GM19397 (cell line): ENCODE measurements at regions not wholly inside any gene's neighbourhood (a gene's known extent, or its start where the extent isn't known, plus 50 kb on each side); places are given as distances from the start of the nearest gene placed in this dataset.

Experiments used
- ATAC-seq: cut with Tn5 transposase; IDR thresholded peaks from one replicate; pipeline ENCODE4 v1.9.1; 2021; ENCODE audit warnings: mild to moderate bottlenecking, moderate library complexity; ENCODE audit not compliant: unreplicated experiment

DNA sequence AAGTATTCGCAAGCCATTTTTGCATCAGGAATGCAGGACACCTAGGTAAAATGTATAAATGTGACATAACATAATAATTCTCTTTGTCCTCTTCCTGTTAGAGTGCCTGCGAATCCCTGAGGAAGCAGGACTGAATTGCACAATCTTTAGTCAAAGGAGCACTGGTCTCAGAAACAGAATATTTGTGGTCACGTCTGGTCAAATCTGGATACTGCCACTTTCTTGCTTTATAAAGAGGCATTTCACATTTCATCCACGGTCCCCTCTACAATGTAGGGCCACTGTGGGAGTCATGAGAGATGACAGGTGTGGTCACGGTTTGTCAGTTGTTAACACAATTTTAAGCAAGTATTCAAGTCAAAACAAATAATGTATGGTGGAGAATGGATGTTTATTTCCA lies 564.0 kb downstream of the IRX1 start:
- ATAC-seq: no peak

DNA sequence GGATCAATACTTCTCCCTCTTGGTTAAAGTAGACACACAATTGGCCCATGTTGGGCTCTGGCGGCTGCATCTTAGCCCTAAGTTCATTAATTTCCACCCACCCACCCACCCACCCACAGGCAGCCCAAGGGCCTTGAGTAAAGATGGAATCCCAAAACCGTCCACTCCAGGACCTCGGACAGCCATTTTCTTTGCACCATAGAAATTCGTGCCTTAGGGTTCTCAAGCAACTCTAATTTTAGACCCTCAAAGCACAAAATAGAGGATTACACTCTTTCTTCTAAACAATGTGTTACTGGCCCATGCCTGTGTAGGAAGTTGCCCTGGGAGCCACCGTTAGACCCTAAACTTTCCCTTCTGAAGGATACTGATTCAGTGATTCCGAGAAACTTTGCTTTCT lies 568.5 kb downstream of the IRX1 start:
- no peak for ATAC-seq

DNA sequence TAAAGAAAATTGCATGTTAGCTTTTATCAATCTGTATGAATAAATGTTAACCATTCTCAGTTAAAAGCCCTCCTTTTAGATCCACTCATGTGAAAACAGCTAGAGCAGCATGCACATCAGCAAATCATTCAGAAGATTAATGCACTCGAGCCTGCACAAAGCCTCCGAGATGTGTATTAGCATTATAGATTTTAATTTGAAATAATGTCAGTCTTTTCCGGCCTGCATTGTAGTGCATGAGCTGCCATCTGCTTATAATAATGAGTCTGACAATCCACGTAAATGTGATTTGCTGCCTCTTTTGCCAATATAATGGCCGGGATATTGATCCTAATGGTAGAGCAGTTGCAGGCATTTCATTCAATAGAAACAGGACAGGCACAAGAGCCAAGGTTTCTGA lies 585.1 kb downstream of the IRX1 start:
- no peak for ATAC-seq

DNA sequence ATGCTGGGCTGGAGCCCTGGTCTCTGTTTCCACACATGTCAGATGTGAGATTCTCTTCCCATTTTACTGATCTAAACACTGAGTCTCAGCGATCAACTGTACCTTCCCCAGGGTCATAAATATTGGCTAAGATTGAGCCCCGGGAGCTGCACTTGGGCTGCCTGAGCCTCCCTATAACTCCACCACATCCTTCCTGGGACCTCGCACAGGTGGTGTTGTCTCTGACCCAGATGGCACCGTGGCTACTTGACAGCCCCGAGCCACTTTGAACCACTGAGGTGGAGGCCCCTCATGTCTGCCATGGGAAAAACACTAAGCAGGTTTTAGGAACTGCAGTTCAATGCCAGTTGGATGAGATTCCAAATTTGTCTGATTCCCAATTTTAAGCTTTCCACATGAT lies 586.5 kb downstream of the IRX1 start:
- no peak for ATAC-seq

DNA sequence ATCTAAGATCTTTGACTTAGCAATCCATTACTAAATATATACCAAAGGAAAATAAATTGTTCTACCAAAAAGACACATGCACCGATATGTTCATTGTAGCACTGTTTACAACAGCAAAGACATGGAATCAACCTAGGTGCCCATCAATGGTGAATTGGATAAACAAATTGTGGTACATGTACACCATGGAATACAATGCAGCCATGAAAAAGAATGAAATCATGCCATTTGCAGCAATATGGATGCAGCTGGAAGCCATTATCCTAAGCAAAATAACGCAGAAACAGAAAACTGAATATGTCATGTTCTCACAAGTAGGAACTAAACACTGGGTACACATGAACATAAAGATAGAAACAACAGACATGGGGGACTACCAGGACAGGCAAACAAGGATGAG lies 589.5 kb downstream of the IRX1 start:
- ATAC-seq: no peak

DNA sequence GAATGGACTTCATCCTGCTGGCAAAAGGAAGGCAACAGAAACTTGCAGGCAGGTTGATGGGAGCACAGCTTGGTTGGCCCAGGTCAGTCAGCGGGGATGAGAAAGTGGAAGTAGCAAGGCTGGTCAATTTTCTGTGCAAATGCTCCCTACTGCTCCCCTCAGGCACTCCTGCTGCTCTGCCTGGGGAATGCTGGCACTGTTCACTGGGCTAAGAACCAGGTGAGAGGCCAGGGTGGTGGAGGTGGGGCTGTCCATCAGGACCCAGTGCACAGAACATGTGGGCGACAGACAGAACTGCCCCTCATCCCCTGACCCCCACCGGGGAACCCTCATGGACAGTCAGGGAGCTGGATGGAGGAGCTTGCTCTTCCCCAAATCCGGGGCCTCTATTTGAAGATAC lies 593.1 kb downstream of the IRX1 start:
- ATAC-seq: no peak

DNA sequence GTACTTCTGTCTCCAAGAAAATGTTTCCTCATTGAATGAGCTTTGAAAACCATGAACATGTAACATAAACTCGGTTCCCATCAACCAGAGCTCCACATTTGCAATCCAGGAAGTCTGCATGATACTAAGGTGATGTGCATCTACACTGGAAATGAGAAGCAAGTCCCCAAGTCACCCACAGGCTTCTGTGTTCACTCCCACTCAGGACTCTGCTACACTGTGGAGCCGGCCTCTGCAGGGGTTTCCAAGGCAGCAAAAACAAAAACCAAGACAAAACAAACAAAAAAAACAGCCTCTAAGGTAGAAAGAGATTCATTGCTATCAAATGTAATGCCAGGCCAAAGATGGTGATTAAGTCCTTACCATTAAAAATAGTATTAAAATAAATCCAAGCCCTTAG lies 593.7 kb downstream of the IRX1 start:
- no peak for ATAC-seq

DNA sequence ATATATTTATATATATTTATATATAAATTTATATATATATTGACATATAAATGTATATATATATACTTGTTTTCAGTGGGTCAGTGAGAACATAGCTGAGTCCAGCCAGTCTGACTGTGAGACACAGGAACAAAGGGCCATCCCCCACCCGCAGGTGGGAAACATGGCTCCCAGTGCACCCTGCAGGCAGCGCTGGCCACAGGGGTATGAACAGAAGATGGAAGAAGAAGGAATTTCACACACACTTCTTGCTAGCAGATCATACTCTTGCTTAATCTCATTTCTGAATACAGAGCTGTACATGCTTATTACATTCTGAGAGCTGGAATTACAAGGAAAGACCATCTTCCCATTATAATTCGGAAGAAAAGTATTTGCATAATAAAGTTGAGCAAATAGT lies 595.4 kb downstream of the IRX1 start:
- no peak for ATAC-seq

DNA sequence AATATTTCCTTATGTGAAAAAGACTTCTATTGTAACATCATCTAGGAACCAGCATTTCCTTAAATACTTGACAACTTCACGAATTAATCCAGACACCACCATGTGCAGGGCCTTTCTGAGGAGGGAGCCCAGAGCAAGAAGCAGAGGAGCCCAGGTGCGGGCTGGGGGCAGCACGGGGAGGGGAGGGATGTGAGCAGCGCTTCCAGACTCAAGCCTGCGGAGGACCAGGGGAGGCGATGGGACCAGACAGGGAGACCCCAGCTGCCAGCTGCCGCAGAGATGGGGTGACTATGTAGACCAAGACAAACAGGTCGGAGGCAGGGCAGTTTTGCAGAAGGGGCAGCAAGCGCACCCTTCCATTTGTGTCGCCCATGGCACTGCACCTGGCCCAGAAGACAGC lies 596.1 kb downstream of the IRX1 start:
- no peak for ATAC-seq

DNA sequence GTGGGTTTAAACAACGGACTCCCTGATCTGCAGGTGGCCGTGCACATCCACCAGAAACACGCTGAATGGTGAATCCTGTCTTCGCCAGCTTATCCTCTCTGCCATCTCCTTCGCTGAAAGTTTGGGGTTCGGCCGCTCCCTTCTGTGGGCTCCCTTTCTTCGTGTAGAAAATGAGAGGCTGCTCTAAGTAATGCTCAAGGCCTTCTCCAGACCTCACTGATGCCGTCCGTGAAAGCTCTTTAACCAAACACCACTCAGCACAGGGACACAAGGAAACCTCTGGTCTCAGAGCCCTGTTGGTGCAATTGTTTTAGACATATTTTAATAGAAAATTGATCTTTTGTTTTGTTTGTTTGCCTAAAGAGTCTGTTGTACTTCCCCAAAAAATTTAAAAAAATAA lies 596.5 kb downstream of the IRX1 start:
- no peak for ATAC-seq

DNA sequence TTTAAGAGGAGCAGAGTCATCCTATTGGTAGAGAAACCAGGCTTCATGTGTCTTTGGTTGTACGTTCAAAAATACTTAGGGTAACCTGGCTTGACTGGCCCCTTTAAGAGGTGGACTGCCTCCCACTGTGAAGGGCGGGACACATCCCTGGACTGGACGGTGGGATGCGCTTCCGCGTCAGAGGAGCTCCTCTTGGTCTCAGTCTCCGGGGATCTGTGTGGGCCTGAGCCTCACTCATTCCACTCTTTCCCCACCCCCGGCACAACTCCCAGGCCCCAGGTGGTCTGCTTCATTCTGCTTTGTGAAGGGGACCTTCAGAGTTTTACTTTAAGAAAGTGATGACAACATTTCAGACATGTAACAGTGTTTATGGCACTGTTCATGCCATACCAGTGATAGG lies 601.1 kb downstream of the IRX1 start:
- no peak for ATAC-seq

DNA sequence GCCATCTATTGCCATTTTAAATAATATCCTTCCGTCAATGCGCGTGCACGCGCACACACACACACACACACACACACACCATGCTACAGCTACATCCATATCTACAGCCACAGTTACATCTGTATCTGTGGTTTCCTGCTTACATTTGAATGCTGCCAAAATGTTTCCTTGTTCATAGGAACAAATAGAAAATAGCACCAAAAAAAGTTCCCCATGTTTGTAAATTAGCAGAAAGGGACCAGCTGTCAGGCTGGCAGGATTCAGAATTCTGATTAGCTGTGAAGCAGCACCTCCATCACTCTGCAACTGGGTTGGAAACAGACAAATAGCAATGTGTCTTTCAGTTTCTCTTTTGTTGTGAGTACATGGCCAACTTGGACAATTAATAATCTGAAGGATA lies 601.5 kb downstream of the IRX1 start:
- no peak for ATAC-seq

DNA sequence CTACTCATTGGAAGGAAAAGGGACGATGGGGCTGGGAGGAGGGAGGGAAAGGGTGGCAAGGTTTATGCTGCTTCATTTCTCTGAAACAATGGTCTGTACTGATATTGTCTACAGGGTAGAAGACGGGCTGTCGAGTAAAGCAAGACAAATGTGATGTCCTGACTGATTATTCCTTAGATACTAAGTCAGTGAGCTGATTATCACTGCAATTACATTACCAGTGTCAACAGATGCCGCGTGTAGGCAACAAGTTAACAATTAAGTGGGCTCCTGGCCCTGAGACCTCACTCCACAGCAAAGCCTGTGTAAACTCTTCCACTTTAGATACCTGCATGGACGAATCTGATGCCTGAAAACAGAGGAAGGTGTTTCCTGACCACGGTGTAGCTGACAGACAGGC lies 602.8 kb downstream of the IRX1 start:
- ATAC-seq: no peak

DNA sequence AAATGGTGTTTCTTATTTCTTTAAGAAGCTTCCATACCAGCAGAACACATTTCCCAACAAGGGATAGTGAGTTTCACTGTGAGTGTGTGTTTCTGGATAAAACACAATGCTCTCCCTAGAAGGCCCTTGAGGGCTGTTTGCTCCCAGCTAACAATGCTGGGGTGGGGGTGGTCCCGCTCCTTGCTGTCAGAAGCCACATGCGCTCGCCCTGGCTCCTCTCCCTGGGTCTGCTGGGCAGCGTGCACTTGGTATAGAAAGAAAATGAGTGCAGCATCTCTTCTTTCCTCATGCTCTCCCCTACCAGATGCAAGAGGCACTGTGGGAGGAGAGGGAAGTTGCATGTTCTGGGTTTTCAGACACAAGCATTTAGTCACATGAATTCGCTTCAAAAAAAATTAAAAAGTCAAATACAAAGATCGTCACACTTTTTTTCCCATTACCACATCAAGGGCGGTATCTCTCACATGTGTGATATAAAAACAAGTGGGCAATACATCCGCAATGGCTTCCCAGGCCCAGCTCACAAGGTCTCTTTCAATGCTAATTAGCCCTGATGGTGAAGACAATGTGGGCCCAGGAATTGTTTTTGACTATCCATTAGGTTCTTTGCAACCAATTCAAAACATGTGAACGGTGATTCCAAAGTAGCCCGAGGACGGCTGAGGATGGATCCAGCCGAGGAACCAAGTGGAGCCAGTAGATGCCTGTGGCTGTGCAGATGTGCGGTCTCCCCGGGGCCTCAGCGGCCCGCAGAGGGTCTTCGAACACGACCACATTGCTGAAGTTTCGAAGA lies 603.6 kb downstream of the IRX1 start:
- no peak for ATAC-seq

DNA sequence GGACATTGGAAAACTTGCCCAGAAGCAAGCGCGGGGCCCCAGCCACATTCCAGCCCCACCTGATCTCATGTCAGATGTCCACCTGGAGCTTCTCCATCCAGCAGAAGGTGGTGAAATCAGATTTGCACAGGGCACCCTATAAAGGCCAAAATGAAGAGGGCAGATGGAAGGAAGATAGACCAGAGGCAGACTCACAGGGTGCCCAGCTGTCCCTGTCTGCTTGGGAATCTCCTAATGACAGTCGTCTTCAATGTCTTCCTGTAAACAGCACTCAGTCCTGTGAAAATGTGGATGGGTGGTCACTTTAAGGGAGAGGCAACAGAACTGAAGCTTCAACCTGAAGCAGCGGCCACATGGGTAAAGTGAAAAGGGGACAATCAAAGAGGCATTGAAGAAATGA lies 607.5 kb downstream of the IRX1 start:
- no peak for ATAC-seq

DNA sequence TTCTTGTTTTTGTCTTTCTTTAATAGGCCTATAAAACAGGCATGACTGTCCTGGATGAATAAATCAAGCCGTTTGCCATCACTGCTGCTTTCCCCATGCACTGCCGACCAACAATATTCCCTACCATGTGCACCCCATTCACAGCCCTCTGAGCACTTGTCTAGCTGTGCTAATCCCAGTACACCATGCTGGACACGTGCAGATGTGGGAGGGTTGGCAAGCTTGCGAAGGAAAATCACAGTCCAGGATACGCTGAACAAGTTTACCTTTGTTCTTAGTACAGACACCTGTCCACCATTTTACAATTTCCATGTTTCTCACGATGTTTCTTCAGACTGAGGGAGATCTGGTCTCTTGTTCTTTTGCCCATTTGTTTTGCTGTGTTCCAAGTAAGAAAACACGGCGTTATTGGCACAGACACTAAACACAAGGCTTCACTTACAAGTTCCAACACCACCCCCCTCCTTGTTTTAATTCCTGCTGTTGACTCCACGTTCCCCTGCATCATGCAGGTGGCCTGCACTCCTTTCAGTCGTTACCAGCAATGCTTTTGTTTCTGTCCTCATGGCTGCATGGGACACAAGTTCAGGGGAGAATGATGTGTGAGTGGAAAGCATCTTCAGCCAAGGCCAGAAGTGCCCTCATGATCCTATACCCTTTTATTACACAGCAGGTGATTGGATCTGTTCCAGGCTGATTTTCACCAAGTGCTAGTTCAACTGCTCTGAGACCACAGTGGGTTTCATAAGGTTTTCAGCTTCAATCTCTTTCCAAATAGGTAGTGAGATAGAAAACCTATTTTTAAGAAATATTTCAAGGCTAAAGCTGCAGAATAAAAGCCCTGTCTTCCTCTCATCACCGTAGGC lies 608.9 kb downstream of the IRX1 start:
- ATAC-seq: no peak

DNA sequence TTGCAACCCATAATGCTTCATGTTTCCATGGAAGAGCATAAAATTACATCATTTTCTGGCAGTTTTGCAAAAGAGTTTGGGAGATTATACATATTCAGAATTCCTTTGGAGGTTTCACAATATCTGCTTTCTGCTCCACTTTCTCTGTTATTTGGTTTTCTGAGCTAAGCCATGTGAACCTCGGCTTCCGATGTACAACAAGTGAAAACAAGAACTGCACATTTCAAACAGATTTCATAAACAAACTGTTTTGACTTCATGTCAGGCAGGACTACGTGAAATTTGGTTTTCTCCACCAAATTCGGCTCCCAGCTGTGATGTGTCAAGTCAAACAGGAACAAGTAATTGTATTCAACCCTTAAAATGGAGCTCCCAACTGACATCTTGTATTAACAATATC lies 609.8 kb downstream of the IRX1 start:
- ATAC-seq: no peak

DNA sequence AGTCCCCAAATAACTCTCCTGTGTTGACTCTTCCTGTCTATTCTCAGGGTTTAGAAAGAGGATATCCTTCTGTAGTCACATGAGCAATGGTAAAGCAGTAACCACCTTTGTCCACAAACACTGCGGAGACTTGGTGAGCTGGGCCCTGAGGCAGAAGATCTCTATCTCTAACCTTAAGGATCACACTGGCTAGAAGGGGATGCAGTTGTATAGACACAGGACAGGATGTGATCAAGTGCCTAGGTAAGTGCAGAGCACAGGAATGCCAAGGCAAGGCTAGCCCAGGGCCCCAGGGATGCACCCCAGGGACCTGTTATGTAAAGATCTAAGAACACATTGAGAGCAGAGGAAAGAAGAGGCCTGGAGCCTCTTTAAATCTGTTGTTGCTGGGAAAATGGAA lies 610.5 kb downstream of the IRX1 start:
- no peak for ATAC-seq

DNA sequence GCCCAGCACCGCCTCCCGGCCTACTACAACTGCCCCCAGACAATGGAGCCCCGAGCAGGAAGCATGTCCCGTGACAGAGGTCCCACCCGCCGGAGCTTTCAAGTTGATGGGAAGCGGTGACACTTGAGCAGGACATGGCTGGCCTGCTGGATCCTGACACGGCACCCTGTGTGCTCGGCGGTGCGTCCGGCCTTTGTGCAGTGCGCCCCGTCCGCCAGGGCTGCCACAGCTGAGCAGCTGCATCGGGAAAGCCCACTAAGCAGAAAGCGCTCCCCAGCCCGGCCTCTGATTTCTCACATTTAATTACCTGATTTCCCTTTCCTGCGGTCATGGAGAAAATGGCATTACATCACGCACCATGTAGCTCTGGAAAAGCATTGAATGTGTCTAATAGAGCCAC lies 611.9 kb downstream of the IRX1 start:
- ATAC-seq: no peak

DNA sequence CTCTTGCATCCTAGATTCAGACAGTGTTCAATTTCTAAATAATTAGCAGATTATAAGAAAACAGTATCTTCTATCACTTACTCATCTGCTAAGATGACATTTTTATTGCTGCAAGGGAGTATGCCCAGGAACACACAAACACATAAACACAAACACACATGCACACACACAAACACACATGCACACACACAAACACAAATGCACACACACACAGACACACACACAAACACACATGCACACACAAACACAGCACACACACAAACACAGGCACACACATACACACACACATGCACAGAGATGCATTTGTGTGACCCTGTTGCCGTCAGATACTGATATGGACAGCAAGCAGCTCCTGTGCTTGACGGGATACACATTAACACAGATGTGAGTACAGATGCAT lies 612.9 kb downstream of the IRX1 start:
- ATAC-seq: no peak

DNA sequence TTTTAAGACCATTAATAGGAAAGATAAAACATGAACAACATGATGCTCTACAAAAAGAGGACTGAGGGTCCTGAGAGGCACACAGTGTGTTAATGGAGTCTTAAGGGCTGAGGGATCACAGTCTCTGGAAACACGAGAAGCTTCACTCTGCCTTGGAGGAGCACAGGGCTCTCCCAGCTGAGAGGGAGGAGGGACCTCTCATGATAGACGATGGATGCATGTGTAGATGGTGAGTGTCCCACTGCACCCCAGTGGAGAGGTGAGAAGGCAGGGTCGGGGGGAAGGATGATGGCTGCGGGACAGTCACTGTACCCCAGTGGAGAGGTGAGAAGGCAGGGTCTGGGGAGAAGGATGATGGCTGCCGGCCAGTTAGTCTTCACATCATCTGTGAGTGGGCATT lies 613.4 kb downstream of the IRX1 start:
- no peak for ATAC-seq

DNA sequence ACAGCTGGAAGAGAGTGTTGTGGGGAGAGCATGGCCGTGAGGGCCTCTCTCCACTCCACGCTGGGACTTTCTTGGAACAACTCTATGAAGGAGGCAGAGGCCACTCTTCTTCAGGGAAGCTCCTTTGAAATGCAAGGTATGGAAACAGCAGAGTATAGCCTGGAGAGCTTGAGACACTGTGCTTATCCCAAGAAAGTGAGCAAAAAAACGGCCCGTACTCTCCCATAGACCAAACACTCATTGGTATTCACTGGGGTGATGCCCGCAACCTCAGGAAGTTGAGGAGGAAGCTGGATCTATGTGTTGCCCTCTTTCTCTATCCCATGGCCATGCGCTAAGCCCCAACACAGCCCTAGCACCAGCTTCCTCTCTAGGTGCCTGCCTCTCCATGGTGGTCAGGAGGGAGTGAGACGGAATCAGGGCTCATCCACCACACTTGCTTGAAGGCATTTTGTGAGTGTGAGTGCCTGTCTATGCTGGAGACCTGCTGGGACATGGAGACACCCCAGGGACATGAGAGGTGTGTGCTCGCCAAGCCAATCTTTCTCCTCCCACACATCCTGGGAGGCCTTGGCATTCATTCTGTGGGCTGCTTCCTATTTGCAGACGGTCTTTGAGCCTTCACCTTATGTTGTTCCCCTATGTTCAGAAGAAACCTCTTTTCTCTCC lies 616.6 kb downstream of the IRX1 start:
- no peak for ATAC-seq
